ENCODE measurements at regions not wholly inside any gene's neighbourhood (a gene's known extent, or its start where the extent isn't known, plus 50 kb on each side); places are given as distances from the start of the nearest gene placed in this dataset.

GRCh38 chr7:109955986-109956385, 1134.9 kb upstream of the LRRN3 start:
- TF ChIP-seq, protein P1, sequence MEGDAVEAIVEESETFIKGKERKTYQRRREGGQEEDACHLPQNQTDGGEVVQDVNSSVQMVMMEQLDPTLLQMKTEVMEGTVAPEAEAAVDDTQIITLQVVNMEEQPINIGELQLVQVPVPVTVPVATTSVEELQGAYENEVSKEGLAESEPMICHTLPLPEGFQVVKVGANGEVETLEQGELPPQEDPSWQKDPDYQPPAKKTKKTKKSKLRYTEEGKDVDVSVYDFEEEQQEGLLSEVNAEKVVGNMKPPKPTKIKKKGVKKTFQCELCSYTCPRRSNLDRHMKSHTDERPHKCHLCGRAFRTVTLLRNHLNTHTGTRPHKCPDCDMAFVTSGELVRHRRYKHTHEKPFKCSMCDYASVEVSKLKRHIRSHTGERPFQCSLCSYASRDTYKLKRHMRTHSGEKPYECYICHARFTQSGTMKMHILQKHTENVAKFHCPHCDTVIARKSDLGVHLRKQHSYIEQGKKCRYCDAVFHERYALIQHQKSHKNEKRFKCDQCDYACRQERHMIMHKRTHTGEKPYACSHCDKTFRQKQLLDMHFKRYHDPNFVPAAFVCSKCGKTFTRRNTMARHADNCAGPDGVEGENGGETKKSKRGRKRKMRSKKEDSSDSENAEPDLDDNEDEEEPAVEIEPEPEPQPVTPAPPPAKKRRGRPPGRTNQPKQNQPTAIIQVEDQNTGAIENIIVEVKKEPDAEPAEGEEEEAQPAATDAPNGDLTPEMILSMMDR (IDR thresholded peaks at IDR 0.05): no peak
- TF ChIP-seq POLR2A (IDR thresholded peaks at IDR 0.05): no peak

Measured in uterus (tissue), 2 donors.